ENCODE measurements at regions not wholly inside any gene's neighbourhood (a gene's known extent, or its start where the extent isn't known, plus 50 kb on each side); places are given as distances from the start of the nearest gene placed in this dataset.

- TF ChIP-seq CTCF (IDR thresholded peaks at IDR 0.05), result no peak
- no peak for TF ChIP-seq POLR2AphosphoS5 (IDR thresholded peaks at IDR 0.05)
- no peak for TF ChIP-seq POLR2A (IDR thresholded peaks at IDR 0.05)
Observed at GRCh38 chr4:14168919-14169318, 541.4 kb upstream of the BOD1L1 start.
